Endothelial cell (in vitro differentiated cells): ENCODE measurements at regions not wholly inside any gene's neighbourhood (a gene's known extent, or its start where the extent isn't known, plus 50 kb on each side); places are given as distances from the start of the nearest gene placed in this dataset.

Experiments used
- DNase-seq: peaks from one replicate; pipeline ENCODE4 v3.0.0; 2021; ENCODE audit warnings: low spot score
- H3K27ac Mint-ChIP-seq: one replicate; pipeline ENCODE4 v1.8.0; 2021; ENCODE audit warnings: mixed read lengths, inconsistent platforms; ENCODE audit not compliant: unreplicated experiment
- H3K27me3 Mint-ChIP-seq: one replicate; pipeline ENCODE4 v1.8.0; 2021; ENCODE audit warnings: mild to moderate bottlenecking, moderate library complexity, mixed read lengths, inconsistent platforms; ENCODE audit not compliant: unreplicated experiment
- H3K36me3 Mint-ChIP-seq: one replicate; pipeline ENCODE4 v1.8.0; 2021; ENCODE audit warnings: mild to moderate bottlenecking, low read depth, mixed read lengths, inconsistent platforms; ENCODE audit not compliant: unreplicated experiment
- H3K4me1 Mint-ChIP-seq: one replicate; pipeline ENCODE4 v1.8.0; 2021; ENCODE audit warnings: mild to moderate bottlenecking, mixed read lengths, inconsistent platforms; ENCODE audit not compliant: unreplicated experiment
- H3K4me3 Mint-ChIP-seq: one replicate; pipeline ENCODE4 v1.8.0; 2021; ENCODE audit warnings: mild to moderate bottlenecking, mixed read lengths, inconsistent platforms; ENCODE audit not compliant: unreplicated experiment
- H3K9me3 Mint-ChIP-seq: one replicate; pipeline ENCODE4 v1.8.0; 2021; ENCODE audit warnings: mixed read lengths, inconsistent platforms; ENCODE audit not compliant: unreplicated experiment
- CTCF ChIP-seq: fragments of 200-600 bp; sonication (generic); IDR thresholded peaks from one replicate; pipeline ENCODE4 v1.5.0; 2021; ENCODE audit warnings: antibody characterized with exemption; ENCODE audit not compliant: unreplicated experiment

DNA sequence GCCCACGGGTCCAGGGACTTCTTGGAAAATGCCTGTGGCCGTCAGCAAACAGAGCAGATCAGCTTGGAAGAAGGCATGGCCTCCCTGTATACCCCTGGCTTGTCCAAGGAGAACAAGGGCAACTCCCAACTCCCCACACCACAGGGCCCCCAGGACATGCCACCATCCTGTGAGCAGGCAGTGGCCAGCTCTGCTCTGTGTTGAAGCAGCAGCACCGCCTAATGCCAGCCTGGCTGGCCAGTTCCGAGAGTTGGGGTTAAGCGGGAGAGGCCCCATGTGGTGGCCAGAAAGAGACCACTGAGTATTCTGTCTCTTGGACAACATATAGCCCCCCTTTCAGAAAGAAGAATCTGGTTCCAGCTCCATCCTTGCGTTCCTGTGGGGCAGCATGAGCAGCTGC lies 209.2 kb downstream of the CTTN start:
- Mint-ChIP-seq H3K4me1 (no peaks in the 10 kb centered on the region), H3K27me3 (peaks cover 8% of the 10 kb centered on the region), H3K27ac (no peak overlapping the region), H3K9me3 (no peaks in the 10 kb centered on the region), H3K36me3 (no peaks in the 10 kb centered on the region), H3K4me3 (no peak overlapping the region)
- DNase-seq, result no peak
- TF ChIP-seq CTCF, result no peak

GRCh38 chr11:70608568-70609470 lies 210.5 kb downstream of the CTTN start:
- no peak for DNase-seq
- Mint-ChIP-seq H3K4me1 (no peaks in the 10 kb centered on the region), H3K27ac (no peak overlapping the region), H3K4me3 (no peak overlapping the region), H3K36me3 (no peaks in the 10 kb centered on the region), H3K9me3 (no peaks in the 10 kb centered on the region), H3K27me3 (peaks cover 8% of the 10 kb centered on the region)
- no peak for TF ChIP-seq CTCF

- DNase-seq, result no peak
- no peak overlapping the region for H3K27ac Mint-ChIP-seq
- H3K9me3 Mint-ChIP-seq, result no peaks in the 10 kb centered on the region
- H3K36me3 Mint-ChIP-seq, result no peaks in the 10 kb centered on the region
- peaks cover 8% of the 10 kb centered on the region for H3K27me3 Mint-ChIP-seq
- no peak for TF ChIP-seq CTCF
- no peak overlapping the region for H3K4me3 Mint-ChIP-seq
- no peaks in the 10 kb centered on the region for H3K4me1 Mint-ChIP-seq
Measured at GRCh38 chr11:70610566-70611565, 212.5 kb downstream of the CTTN start.

- no peak overlapping the region for H3K4me3 Mint-ChIP-seq
- DNase-seq, result no peak
- no peaks in the 10 kb centered on the region for H3K36me3 Mint-ChIP-seq
- no peaks in the 10 kb centered on the region for H3K4me1 Mint-ChIP-seq
- no peak for TF ChIP-seq CTCF
- H3K27ac Mint-ChIP-seq, result no peak overlapping the region
- H3K9me3 Mint-ChIP-seq, result no peaks in the 10 kb centered on the region
- peaks cover 8% of the 10 kb centered on the region for H3K27me3 Mint-ChIP-seq
Measured at GRCh38 chr11:70611821-70612220, 213.5 kb downstream of the CTTN start.
